GM18909 (cell line): ENCODE measurements at regions not wholly inside any gene's neighbourhood (a gene's known extent, or its start where the extent isn't known, plus 50 kb on each side); places are given as distances from the start of the nearest gene placed in this dataset.

Source experiments
- ATAC-seq: cut with Tn5 transposase; IDR thresholded peaks from one replicate; pipeline ENCODE4 v1.9.1; 2021; ENCODE audit warnings: mild to moderate bottlenecking; ENCODE audit not compliant: unreplicated experiment, poor library complexity

GRCh38 chr1:25083481-25084345 is 148.6 kb downstream of the SYF2 start:
- no peak for ATAC-seq

- ATAC-seq: no peak
These were observed 149.3 kb downstream of the SYF2 start for GRCh38 chr1:25082995-25083394.

DNA sequence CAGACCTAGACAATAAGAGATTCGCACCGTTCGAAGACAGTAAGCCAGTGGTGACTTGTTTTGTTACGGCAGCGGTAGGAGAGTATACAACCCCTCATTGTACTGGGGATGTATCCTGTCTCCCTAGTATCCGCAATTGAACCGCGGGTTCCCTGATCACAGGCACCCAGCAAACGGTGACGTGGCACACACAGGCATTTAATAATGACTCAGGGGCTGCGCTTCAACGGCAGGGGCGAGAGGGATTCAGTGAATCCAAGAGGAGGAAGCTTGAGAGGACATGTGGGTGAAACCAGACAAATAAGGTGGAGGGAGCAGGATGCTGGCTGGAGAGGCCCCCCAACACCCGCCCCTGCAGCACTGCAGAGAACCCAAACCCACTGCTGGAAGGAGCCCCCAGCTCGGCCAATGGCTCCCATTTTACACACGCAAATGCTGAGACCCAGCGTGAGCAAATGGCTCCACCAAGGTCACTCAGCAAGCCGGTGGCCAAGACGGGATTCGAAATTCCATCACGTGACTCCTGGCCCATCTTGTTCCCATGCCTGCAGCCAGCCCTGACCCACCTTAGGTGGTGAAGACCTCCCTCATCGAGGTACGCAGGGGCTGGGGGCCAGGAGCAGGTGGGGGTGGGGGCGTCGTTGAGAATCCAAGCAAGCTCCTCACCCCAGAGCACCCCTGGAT is 149.9 kb downstream of the SYF2 start:
- ATAC-seq: no peak

DNA sequence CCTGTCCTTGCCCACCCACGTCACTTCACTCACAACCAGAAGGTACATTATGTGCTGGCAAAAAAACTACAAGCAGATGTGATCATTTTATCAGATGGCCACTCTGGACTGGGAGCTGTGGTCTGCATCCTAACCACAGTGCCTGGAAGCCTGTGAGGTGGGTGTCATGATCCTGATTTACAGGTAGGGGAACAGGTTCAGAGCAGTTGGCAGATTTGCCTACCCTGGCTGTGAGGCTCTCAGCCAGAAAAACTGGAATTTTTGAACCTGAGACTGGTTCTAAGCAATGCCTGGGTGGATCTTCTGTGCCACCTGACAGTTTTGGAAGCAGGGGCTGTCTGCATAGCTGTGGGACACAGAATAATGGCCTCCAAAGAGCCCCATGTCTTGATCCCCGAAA is 150.8 kb downstream of the SYF2 start:
- no peak for ATAC-seq

GRCh38 chr1:25080294-25081209 is 150.5 kb upstream of the RUNX3 start:
- ATAC-seq: no peak

- ATAC-seq: no peak
These were observed 149.0 kb upstream of the RUNX3 start for GRCh38 chr1:25079048-25079447.

- no peak for ATAC-seq
These were observed 144.5 kb upstream of the RUNX3 start for GRCh38 chr1:25074351-25075227.

DNA sequence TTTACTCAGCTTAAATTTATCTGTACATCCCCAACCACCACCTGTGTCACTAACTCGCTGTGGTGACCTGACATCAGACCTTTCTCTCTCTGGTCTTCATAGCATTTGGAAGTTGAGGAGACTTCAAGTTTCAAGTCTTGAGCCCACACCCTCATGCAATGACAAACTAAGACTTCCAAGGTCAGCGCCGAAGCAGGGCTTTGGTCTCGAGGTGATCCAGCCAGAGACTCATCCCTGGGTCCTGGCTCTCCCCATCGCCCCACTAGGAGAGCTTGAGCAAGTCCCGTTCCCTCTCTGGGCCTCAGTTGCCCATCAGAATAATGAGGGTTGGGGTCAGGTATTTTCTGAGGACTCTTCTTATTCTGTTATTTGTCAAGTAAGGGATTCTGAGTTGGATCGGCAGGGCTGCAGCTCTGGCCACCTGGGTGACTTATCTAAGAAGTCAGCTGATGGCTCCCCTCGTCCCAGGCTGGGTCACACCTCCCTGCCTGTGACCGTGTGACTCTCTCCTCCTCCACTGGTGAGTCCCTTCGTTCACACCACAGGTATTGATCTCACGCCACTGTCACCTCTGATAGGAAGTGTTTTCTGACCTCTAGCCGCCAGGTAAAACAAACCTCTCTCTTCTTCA is 143.7 kb upstream of the RUNX3 start:
- ATAC-seq: no peak

DNA sequence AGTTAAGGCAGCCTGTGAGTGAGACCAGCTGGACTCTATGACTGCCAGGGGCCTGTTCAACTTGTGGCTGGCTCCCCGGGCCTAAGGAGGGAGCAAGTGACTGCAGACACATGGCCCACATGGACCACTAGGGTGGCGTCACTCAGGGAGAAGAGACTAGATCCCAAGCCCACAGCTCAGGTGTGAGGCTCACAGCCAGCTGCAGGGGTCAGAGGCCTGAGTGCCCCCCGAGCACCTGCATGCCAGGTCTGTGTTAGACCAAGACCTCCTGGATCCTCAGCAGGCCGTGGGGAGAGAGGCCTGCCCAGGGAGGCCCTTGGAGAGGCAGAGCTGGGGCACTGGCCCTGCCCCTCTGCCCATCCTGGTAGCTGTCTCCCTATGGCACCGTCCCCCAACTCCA is 142.4 kb upstream of the RUNX3 start:
- no peak for ATAC-seq

- no peak for ATAC-seq
These were observed 138.8 kb upstream of the RUNX3 start for GRCh38 chr1:25068829-25069228.

DNA sequence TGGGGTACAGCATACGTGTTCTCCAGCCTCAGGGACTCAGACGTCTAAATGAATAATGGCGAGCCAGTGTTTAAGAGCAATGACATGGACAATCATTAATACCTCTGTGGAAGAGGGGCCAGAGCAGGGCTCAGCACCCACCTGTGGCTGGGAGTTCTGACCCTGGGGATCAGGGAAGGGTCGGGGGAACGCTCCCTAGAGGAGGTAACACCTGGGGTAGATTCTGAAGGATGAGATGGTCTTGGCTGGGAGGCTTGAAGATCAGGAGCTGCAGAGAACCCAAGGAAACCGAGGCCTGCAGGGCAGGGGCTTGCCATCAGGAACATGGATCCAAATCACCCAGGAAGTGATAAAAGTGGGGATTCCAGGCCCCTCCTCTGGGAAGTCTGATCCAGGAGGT is 138.2 kb upstream of the RUNX3 start:
- ATAC-seq: no peak

DNA sequence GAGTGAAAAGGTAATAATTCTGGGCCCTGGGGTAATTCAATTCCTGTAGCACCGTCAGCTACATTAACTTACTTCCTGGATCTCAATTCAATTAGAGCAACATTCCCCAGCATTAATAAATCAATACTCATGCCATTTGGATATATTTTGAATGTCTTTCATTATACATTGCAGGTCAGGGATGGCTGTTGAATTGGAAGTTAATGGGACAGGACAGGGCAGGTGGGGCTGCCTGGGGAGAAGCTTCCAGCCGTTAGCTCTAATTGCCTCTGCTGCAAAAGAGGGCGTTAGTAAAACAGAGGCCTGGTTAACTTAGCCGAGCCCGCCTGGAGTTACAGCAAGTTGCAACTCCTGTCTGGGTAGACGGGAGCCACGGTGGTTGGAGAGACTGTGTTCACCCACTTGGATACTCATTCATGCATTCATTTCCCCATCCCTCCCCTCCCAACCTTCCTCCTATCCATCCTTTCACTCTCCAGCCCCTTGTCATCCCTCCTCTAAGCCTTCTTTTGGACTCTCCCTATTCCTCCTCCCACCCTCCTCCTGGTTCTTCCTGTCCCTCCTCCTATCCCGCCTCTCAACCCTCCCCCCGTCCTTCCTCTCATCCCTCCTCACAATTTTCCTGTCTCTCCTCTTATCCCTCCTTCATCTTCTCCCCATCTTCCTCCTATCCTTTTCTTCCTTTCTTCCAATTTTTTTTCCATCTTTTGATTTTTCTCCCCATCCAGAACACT is 137.6 kb upstream of the RUNX3 start:
- no peak for ATAC-seq

DNA sequence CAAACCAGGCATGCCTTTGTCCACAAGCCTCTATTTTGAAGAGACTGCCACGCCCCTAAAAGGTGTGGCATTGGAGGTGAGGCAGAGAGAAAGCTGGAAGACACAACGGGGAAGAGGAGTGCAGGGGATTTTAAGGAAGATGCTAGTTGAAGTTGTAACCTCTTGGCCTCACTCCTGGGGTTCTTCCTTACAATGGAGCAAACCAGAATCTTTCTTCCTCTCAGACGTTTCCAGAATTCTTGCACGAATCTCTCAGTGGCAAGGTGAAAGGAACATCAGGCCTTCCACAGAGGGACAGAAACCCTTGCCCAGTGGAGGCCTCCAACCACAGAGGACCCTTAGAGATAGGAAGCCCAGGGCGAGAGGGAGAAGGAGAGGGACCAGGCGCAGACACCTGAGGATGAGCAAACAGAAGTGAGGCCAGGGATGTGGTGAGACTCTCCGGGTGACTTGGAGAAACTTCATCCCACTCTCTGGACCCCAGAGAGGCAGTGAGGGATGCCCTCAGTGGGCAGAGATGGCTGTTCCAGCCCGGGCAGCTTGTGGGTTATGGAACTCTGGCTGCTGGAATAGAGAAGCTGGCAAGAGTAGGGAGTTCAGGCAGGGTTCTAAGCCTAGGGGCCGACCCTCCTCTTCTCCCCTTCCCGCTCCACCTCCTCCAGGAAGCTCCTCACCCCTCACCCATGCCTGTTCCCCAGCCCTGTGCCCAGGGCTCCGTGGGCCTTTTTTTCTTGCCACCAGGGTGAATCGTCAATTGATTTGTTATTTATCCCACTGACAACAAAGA is 136.8 kb upstream of the RUNX3 start:
- ATAC-seq: no peak

- no peak for ATAC-seq
These were observed 136.2 kb upstream of the RUNX3 start for GRCh38 chr1:25066256-25066655.

DNA sequence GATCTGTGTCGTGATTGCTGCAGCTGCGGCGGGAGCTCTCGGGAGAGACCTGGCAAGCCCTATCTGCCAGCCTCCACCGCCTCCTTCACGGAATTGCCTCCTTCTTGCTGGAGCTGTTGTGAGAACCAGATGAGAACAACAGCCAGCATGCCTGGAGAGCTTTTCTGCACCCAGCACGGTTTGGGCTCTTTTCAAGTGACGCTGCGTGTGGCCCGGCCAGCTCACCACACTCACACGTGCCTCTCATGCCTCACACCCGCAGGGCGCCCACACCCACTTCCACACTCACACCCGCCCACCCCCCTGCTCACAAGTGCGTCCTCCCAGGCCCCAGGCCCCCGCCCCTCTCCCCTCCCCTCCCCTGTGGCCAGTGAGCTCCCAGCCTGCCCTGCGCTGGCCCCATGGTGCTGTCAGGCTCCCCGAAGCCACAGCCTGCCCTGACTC is 135.7 kb upstream of the RUNX3 start:
- no peak for ATAC-seq

- no peak for ATAC-seq
These were observed 135.2 kb upstream of the RUNX3 start for GRCh38 chr1:25065321-25065721.

DNA sequence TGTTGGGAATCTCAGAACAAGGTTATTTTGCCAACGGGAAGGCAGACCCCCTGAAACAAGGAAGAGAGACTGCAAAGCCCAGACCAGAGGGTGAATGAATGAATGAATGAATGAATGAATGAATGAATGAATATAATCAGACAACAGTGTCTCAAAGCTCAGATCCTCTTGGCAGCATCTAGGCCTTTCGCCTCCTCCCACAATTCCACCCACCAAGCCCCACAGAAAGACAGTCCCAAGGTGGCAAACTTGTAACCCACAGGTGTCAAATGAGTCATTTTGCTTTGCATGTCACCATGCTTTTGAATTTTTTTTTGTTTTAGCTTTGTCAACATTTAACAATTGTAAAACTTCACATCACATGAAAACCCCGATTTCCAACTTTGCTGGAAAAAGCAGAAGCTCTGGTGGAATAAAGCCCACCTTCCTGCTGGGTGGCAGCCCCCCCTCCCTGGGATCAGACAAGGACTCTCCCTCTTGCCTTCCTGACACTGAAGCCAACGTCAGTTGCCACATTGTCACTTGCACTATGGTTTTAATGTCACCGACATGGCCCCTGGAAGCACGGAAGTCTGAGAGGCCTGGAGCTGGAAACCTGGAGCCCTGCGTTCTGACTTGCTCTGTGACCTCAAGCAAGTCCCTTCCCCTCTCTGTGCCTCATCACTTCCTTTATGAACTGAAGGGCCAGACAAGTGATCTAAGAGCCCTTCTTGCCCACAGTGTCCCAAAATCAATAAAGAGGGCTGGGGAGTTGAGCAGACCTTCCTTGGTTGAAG is 134.6 kb upstream of the RUNX3 start:
- no peak for ATAC-seq
